ENCODE measurements at regions not wholly inside any gene's neighbourhood (a gene's known extent, or its start where the extent isn't known, plus 50 kb on each side); places are given as distances from the start of the nearest gene placed in this dataset.

DNA sequence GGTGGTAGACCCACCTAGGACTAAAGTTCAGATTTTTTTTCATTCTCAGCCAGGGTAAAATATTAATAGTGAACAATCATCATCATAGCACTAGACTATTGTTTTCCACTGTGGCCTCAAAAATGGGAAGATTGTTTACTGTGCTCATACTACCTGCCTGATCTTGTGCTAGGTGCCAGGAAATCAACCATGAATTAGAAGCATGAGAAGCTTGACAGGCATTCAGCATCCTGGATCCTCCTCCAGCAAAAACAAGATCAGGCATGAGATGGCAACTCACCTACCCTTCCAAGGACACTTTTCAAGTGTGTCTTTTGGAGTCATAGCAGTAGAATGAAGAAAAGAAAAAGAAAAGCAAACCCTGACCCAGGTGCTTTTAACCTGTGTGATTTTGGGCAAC, 174.2 kb downstream of the CYLD start:
- no peak for DNase-seq (ENCODE audit: low read depth)

DNA sequence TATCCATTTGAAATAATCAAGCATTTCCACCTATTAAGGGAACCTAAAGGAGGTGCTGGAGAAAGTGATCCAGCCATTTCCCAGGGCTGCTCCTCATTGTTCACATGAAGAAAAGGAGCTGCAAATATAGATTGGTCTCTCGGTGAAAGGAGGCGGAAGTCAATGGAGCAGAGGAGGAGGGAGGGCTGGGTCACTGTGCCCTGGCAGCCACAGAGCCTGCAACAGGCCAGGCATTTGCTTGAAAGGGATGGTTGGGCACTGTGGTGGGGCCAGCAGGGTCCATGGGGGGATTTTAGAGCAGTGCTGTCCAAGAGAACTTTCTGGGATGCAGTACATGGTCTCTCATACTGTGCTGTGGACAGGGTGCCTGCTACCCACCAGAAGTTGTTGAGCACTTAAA, 173.2 kb downstream of the CYLD start:
- no peak for DNase-seq (ENCODE audit: low read depth)

DNA sequence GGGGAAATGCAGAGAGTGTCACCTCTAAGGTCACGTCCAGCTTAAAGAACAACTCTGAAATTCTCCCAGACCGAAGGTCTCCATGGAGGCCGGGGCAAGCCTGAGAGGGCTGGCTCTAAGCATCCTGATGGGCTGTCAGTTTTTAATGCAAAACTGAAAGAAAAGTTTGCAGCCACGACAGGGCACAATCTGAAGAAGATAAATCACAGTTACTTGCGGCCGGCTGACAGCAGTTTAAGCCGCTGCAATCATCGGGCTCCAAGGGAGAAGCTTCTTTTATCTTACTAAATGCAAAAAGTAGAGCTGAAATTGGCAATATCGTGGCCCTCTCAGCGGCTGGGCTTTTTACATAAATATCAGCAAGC, 168.8 kb downstream of the CYLD start:
- DNase-seq (ENCODE audit: low read depth) = no peak

DNA sequence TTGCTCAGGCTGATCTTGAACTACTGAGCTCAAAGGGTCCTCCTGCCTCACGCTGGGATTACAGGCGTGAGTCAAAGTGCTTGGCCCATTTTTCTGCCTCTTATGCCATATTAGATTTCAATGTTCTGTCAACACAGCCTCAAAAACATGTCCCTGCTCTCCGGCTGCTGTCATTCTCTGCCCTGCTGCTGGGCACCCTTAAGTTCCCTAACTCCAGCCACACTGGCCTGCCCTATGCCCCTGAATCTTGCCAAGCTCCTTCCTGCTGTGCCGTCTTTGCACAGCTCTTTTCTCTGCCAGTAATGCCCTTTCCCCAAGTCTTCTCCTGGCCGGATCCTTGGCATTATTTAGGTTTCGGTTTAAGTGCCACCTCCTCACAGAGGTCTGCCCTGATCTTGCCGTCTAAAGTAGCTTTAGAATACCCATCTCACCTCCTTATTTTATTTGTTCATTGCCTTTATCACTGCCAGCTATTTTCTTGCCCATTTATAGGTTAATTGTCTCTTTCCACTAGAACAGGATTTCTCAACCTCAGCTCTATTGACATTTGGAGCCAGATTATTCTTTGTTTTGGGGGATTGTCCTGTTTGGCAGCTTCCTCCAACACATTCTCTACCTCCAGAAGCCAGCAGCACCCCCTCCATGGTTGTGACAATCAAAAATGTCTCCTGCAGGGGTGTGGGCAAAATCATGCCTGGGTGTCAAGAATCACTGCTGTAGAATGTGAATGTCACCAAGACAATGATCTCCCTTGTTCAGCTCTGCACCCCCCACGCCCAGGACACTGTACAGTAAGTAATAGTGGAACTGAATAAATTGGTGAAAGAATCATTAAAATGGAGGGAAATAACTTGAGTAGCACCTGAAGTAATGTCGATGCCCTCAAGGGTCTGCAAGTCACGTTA, 168.2 kb downstream of the CYLD start:
- no peak for DNase-seq (ENCODE audit: low read depth)

DNA sequence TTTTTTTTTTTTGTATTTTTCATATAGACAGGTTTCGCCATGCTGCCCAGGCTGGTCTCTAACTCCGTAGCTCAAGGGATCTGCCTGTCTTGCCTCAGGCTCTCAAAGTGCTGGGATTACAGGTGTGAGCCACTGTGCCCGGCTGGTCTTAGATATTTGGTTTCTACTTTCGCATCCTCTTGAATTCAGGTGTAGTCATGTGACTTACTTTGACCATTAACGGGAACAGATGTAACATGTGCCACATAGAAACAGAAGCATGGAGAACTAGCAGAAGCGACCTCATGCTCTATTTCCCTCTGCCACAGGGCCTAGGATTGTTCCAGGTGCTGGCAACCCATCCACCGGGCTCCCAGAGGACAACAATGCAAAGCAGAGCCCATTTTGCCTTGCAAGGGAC, 166.6 kb downstream of the CYLD start:
- DNase-seq (ENCODE audit: low read depth) = no peak

DNA sequence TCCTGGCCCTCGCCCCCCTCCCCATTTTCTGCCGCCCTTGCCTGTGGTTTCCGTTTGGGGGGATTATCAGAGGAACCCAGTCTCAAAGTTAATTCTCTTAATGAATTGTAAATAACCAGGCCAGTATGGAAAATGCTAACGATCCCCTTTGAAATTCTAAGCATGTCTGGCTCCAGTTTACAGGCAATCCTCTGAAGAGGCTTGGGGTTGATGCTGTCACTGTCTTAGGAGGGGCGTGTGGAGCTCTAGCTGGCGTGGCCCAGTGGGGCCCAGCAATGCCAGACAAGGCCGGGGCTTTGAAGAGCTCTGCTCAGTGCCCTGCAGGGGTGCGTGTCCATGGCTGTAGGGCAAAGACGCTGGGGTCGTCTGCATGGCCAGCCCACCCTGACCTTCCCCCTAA, 164.6 kb downstream of the CYLD start:
- no peak for DNase-seq (ENCODE audit: low read depth)

DNA sequence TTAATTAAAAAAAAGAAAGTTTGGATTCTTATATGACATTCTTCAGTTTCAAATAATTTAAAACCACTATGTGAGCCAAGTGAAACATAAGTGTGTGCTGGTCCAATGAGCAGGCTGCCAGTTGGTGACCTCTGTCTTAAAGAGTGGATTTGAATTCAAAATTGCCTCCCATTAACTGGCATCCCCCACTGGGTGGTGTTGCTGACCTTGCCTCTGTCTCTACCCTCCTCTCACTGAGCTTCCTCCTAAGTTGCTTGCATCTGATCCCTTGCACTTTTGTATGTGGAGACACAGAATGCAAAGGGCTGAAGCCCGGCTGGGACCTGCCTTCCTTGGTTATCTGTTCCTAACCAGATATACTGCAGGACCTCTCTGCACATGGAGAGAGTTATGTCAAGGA, 160.6 kb downstream of the CYLD start:
- DNase-seq (ENCODE audit: low read depth) = no peak

DNA sequence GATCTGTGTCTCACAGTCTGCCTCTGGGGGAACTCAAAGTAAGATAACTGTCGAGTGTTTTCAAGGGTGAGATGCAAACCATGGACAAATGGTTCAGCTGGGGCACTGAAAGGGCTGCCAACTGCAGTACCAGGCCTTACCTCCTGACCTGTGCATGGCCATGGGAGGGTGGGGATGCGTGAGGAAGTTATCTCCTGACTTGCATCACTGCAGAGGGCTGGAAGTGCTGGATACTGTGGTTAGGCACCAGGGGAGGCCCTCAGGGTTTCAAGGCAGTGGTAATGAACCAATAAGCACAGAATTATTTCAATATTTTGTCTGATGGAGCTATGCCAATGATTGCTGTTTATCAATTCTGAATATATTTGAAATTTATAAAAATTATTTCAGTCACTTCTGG, 159.2 kb downstream of the CYLD start:
- DNase-seq (ENCODE audit: low read depth) = no peak

DNA sequence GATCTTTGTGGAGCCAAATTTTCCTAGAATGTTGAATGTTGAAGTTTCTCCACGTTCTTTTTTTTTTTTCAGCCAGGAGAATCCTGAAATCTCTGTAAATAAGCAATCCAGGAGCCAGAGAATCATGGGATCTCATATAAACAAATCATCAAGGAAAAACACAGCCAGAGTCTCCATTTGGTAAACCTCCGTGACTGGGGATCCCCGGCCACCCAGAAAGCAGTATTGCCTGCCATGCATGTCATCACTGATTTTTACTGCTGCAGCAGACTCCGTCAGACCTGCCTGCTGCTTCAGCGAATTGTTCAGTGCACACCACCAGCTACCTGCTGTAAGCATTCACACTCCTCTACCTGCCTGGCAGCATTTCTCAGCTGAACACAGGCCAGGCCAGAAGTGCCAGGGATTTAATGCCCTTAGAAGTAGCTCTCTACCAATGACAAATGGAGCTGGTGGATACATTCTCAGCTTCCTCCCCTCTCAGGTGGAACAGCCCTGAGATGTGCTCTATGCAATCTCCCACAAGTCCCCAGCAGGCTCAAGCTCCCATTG, 158.6 kb downstream of the CYLD start:
- DNase-seq (ENCODE audit: low read depth) = no peak

DNA sequence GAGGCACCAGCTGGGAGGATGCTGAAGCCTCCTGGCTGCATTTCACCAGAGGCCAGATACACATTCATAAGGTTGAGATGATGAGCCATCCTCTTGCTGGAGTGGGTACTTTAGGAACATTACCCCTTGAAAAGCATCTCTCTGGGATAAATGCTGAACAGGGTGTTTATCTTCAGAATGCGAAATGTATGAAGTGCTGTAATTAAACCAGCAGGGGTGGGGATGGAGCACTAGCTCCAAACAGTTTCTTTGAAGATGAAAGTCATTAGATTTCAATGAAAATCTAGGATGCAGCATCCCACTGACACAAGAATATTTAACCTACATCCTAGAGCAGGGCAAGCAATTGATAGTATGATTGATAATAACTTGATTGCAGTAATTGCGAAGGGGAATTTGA, 158.1 kb downstream of the CYLD start:
- no peak for DNase-seq (ENCODE audit: low read depth)

DNA sequence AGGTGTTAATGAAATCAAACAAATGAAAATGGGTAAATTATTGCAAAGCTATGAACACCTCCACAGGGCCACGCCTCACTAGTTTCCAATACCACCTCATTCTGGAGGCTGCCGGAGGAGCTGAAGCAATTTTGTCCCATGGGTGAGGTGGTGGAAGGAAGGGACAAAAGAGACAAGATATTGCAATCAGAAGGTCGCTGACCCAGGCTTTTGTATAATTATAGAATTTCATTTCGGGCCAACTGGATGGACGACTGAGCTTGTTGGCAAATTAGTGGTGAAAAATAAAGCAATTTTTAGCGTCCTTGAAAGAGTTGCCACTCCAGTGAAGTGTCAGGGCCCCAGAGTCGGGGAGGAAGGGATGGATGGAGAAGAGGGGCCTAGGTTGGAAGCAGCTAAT, 147.9 kb downstream of the CYLD start:
- no peak for DNase-seq (ENCODE audit: low read depth)

DNA sequence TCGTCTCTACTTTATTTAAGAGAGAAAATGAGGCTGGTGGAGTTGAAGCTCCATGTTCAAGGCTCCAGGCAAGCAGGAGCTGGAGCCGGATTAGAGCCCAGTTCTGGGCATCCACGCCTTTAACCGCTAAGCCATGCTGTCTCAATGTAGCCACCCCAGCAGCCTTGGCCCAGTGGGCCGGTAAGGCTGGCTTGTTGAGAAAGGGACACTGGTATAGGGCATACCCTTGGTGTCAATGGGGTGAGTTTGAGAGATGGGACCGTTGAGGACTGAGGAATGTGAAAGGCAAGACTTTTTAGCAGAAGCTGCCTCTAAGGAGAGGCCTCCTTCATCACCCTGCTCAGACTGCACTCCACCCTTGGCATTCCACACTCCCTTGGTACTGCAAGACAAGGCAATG, 147.4 kb downstream of the CYLD start:
- DNase-seq (ENCODE audit: low read depth) = no peak

DNA sequence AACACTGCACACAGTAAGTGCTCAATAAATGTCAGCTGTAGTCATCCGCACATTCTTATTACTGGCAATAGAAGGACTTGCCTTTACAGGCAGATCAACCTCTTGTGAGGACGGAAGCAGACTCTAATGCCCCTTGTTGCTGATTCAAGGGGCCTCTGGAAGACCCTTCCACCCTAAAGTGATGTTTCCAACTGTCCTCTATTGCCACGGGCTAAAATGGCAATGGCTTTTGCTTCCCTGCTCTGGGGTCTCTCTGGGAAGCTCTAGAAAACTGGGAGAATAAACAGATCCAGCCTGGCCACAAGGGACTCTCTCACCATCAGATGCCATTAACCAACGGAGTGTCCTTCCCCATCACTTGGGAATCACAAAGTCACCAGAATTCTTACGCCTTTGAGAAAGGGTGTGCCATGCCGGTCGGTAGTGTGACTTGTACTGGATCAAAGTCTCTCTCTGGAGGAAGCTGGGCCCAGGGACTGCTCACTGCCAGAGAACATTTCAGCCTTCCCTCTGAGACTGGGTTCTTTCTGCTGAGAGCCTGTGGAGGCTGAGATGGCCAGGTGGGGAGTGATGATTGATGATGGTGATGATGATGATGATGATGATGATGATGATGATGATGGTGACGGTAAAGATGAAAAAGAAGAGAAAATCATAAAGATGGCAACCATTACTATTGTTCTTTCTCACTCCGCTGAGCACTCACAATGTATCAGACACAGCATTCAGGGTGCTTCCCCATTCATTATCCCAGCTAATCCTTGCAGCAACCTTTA, 146.8 kb downstream of the CYLD start:
- no peak for DNase-seq (ENCODE audit: low read depth)

DNA sequence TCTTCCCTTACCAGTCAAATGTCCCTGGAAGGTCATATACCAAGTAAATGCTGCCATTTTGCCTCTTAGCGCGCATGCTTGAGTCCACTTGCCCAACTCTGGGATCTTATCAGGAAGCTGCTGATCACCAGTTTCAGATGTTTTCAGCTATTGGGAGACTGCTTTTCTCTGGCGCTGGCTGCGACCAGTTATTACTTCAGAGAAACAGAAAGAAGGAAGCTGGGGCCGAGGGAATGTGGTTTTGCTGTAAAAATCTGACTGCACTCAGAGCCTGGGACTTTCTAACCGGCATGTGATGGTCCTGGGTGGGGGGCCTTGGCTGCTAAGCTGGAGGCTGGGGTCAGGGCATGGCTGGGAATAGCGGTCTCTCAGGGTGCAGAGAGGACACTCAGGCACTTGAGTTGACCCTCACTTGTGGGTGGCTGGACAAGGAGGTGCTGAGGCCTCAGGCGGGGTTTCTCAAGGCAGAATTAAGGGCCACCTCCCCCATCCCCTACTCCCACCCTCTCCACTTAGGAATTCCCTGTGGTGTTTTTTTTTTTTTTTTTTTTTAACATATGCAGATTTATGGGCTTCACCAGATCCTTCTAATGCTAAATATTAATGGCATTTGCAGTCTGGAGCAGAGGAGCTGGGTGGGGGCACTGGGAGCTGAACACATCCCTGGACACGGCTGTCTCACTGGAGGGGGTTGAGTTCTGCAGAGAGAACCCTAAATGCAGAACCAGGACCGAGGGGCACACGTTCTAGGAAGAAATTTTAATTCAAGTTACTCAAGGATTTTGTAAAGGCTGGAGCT, 145.8 kb downstream of the CYLD start:
- no peak for DNase-seq (ENCODE audit: low read depth)

DNA sequence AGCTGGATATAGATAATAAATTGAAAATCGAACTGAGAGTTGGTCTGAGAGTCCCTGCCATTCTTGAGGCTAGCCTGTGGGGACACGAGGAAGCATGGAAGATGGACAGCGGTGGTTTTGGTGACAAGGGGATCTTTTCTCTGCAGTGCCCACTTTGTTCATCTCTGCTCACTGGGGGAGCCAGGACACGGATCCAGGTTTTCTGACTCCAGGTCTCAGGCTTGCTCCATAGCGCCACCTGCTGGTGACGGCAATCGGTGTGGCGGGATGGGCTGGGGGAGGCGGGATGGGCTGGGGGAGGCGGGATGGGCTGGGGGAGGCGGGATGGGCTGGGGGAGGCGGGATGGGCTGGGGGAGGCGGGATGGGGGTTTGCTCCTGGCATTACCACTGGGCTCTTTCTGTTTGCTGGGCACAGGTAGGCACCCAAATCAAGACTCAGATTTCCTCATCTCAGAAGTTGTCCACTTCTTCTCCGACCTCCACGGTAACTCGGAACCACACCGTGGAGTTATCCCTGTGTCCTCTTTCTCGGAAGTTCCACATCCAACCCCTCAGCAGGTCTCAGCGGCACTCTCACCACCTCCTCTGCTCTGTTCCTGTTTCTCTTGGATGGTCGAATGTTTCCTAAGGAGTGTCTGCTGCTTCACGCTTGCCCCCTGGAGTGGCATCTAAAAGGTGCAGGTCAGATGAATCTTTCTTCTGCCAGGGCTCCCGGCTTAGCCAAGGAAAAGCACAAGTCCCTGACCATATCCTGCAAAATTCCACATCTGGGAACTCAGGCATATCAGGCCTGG, 142.4 kb downstream of the CYLD start:
- DNase-seq (ENCODE audit: low read depth) = no peak

DNA sequence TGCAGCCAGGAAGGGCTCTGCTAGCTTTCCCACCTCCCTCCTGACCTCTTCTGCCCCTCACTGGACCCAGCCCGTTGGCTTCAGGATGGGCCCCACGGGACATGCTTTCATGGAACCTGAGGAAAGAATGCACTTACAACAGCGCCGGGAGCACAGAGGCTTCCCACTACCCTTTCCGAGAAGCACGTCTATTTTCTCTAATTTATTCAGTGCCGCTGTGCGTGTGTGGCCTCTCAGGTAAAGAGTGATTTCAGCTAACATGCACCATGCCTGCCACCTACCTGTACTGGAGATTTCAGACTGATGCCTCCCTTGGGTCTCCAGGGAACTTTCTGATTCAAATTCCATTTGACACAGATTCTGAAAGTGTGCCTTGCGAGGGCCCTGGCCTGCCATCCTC, 140.1 kb downstream of the CYLD start:
- no peak for DNase-seq (ENCODE audit: low read depth)

DNA sequence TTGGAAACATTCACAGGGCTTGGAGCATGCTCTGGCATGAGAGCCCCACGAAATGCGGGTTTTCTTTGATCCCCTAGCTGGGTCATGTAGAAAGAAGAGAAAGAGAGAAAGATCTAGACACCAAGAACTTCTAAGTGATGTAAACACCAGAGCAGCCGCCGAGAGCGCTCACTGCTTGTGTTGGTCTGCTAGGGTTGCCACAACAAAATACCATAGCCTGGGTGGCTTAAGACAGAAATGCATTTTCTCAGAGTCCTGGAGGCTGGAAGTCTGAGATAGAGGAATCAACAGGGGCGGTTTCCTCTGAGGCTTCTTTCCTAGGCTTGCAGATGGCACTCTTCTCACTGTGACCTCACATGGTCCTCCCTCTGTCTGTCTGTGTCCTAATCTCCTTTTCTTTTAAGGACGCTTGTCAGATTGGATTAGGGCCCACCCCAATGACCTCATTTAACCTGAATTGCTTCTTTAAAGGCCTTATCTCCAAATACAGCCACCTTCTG, 139.5 kb downstream of the CYLD start:
- DNase-seq (ENCODE audit: low read depth) = no peak

DNA sequence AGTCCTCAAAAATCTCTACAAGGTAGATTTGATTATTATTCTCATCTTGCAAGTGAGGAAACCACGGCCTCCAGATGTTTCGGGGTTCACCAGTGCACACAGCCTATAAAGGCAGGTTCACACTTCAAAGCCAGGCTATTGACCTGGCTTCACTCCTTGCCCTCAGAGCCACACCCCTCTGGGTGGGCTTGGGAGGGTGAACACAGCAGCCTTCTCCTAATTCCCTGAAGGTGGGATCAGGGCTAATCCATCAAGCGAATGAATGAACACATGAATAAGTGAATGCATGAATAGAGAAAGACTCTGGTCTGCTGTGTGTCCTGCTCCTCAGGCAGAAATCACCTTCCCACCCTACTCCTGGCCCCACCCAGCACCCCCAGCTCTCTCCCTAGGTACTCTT, 139.0 kb downstream of the CYLD start:
- DNase-seq (ENCODE audit: low read depth) = no peak

DNA sequence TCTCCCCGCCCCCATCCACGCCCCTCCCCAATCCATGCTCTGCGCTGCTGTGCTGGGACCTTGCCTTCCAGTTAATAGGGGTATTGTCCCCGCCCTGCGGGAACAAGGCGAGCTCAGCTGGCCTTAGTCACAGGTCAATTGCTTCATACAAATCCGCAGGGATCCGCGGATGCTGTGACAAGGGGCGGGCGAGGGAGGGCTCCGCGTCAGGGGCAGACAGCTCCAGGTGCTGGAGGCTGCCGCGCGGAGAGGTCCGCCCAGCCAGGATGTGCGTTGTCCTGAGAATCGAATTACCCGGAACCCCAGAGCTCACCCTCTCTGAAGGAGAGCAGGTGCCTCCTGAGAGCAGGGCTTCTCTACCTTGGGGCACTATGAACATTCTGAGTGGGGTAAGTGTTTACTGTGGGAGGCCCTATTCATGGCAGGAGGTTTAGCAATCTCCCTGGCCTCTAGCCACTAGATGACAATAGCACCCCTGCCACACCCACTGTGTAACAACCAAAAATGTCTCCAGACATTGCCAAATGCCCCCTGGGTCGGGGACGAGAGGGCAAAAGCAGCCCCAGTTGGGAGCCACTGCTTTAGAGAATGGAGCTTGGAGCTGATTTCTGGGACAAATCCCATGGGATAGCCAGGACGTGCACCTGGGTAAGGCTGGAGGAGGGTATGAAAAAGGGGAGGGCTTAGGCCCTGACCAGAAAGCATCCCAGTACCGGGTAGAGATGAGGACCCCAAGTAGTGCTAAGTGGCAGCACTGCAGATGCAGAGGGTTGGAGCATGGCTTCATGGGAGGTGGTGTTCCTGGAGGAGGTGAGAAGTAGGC, 138.2 kb downstream of the CYLD start:
- no peak for DNase-seq (ENCODE audit: low read depth)

DNA sequence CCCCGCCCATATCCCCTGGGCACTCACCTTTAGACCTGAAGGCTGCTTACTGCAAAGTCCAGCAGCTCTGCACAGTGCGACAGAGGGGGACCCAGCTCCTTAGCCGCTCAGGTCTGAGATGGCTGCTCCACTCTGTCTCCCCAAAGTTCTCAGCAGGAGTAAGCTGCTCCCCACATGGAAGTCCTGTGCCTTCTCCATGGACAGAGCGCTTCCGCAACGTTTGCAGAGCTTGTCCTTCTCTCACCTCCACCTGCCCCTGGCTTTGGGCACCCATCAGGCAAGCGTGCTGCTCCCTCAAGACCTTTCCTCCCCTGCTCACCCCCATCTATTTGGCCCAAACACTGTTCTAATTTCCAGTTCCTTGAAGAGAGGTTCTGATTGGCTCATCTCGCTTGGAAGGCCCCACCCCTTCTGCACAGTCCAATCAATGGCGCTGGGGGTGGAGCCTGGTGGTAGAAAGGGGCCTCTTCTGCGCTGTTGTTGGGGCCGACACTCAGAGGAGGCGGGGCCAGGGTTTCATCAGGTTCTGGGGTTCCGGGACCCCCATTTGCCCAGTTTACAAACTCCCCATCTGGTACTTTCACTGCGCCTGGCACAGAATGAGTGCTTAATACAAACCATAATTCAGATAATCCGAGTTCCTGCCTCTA, 137.2 kb downstream of the CYLD start:
- no peak for DNase-seq (ENCODE audit: low read depth)

Data from non-pigmented ciliary epithelial cell (primary cell).